GM23338 (cell line): ENCODE measurements at regions not wholly inside any gene's neighbourhood (a gene's known extent, or its start where the extent isn't known, plus 50 kb on each side); places are given as distances from the start of the nearest gene placed in this dataset.

ENCODE experiments used
- ATAC-seq: fragments of 200-7000 bp; cut with Tn5 transposase; 3 replicates; pipeline ENCODE4 v1.9.1; 2020
- DNase-seq: peaks from one replicate; pipeline ENCODE4 v3.0.0-alpha.2; 2015; ENCODE audit warnings: low spot score
- H2AFZ ChIP-seq: fragments of 200-600 bp; sonication (generic); 2 replicates; pipeline ENCODE4 v1.8.0; 2016; ENCODE audit warnings: antibody characterized with exemption, mild to moderate bottlenecking, moderate library complexity
- H3F3A ChIP-seq: fragments of 200-600 bp; sonication (generic); replicated peaks from 2 replicates; pipeline ENCODE4 v1.8.0; 2017; ENCODE audit warnings: antibody characterized with exemption, mixed run types, low read depth
- H3K27ac ChIP-seq: fragments of 200-600 bp; sonication (generic); 2 replicates; pipeline ENCODE4 v1.6.1; 2016; ENCODE audit warnings: low read depth
- H3K27me3 ChIP-seq: fragments of 200-600 bp; sonication (generic); 2 replicates; pipeline ENCODE4 v1.8.0; 2016; ENCODE audit warnings: mild to moderate bottlenecking, mixed run types, moderate library complexity; ENCODE audit not compliant: insufficient read depth
- H3K36me3 ChIP-seq: fragments of 200-600 bp; sonication (generic); 2 replicates; pipeline ENCODE4 v1.8.0; 2016; ENCODE audit warnings: mild to moderate bottlenecking; ENCODE audit not compliant: insufficient read depth
- H3K4me1 ChIP-seq: fragments of 200-600 bp; sonication (generic); 2 replicates; pipeline ENCODE4 v1.8.0; 2016; ENCODE audit warnings: mild to moderate bottlenecking, moderate library complexity; ENCODE audit not compliant: insufficient read depth
- H3K4me2 ChIP-seq: fragments of 200-600 bp; sonication (generic); 2 replicates; pipeline ENCODE4 v1.7.1; 2017; ENCODE audit warnings: mixed run types
- H3K4me3 ChIP-seq: fragments of 200-600 bp; sonication (generic); 2 replicates; pipeline ENCODE4 v1.6.1; 2016; ENCODE audit warnings: mixed run types
- H3K79me2 ChIP-seq: fragments of 200-600 bp; sonication (generic); replicated peaks from 2 replicates; pipeline ENCODE4 v1.8.0; 2017; ENCODE audit warnings: mild to moderate bottlenecking; ENCODE audit not compliant: insufficient read depth
- H3K9me2 ChIP-seq: fragments of 200-600 bp; sonication (generic); 2 replicates; pipeline ENCODE4 v1.8.0; 2017; ENCODE audit not compliant: insufficient read depth
- H4K20me1 ChIP-seq: fragments of 200-600 bp; sonication (generic); replicated peaks from 2 replicates; pipeline ENCODE4 v1.8.0; 2017; ENCODE audit warnings: mild to moderate bottlenecking; ENCODE audit not compliant: insufficient read depth
- H3K27ac Mint-ChIP-seq: 2 replicates; pipeline ENCODE4 v1.8.0; 2020; ENCODE audit warnings: inconsistent platforms, mild to moderate bottlenecking, moderate library complexity, mixed read lengths
- H3K27me3 Mint-ChIP-seq: 3 replicates; pipeline ENCODE4 v1.8.0; 2022; ENCODE audit warnings: low read depth, mild to moderate bottlenecking, moderate library complexity, mixed read lengths, inconsistent platforms; ENCODE audit not compliant: insufficient read depth, poor library complexity
- H3K36me3 Mint-ChIP-seq: 3 replicates; pipeline ENCODE4 v1.8.0; 2021; ENCODE audit warnings: low read depth, mild to moderate bottlenecking, inconsistent platforms, moderate library complexity, mixed read lengths
- H3K4me1 Mint-ChIP-seq: 3 replicates; pipeline ENCODE4 v1.8.0; 2020; ENCODE audit warnings: mild to moderate bottlenecking, inconsistent platforms, mixed read lengths
- H3K4me3 Mint-ChIP-seq: 3 replicates; pipeline ENCODE4 v1.8.0; 2021; ENCODE audit warnings: moderate library complexity, mild to moderate bottlenecking, inconsistent platforms, mixed read lengths
- H3K9me3 Mint-ChIP-seq: 3 replicates; pipeline ENCODE4 v1.8.0; 2020; ENCODE audit warnings: moderate library complexity, mild to moderate bottlenecking, inconsistent platforms, mixed read lengths
- CREB1 ChIP-seq: fragments of 250-450 bp; sonication (Bioruptor Pico); IDR thresholded peaks from 2 replicates; pipeline ENCODE4 v1.5.0; 2020; ENCODE audit warnings: low read depth, mild to moderate bottlenecking, moderate library complexity
- CTCF ChIP-seq, 2 experiments: fragments of 200-600 bp in 1 of 2; sonication (generic) in 1 of 2; conservative IDR thresholded peaks; 2 replicates each; pipeline versions ENCODE4 v1.5.1 to v1.6.1; 2016 to 2017; ENCODE audit warnings: antibody characterized with exemption in 2 of 2, low read depth in 2 of 2, mild to moderate bottlenecking in 2 of 2, moderate library complexity in 1 of 2
- ETS1 ChIP-seq: IDR thresholded peaks from 2 replicates; pipeline ENCODE4 v1.6.1; 2016; ENCODE audit warnings: antibody characterized with exemption
- EZH2 ChIP-seq: fragments of 200-600 bp; sonication (generic); IDR thresholded peaks from one replicate; pipeline ENCODE4 v1.8.0; 2017; ENCODE audit warnings: antibody characterized with exemption, mild to moderate bottlenecking, low read depth; ENCODE audit not compliant: unreplicated experiment
- EZH2phosphoT487 ChIP-seq: fragments of 200-600 bp; sonication (generic); IDR thresholded peaks from one replicate; pipeline ENCODE4 v1.8.1; 2018; ENCODE audit warnings: antibody characterized with exemption; ENCODE audit not compliant: unreplicated experiment
- JUNB ChIP-seq: IDR thresholded peaks from one replicate; pipeline ENCODE4 v1.6.1; 2016; ENCODE audit warnings: antibody characterized with exemption; ENCODE audit not compliant: unreplicated experiment
- NANOG ChIP-seq: IDR thresholded peaks from 2 replicates; pipeline ENCODE4 v1.6.1; 2016; ENCODE audit warnings: antibody characterized with exemption, borderline replicate concordance
- POLR2AphosphoS5 ChIP-seq: IDR thresholded peaks from 2 replicates; pipeline ENCODE4 v1.6.1; 2016; ENCODE audit warnings: antibody characterized with exemption, low read depth
- REST ChIP-seq: IDR thresholded peaks from one replicate; pipeline ENCODE4 v1.6.1; 2018; ENCODE audit warnings: antibody characterized with exemption; ENCODE audit not compliant: unreplicated experiment
- STAT1 ChIP-seq: IDR thresholded peaks from one replicate; pipeline ENCODE4 v1.6.1; 2016; ENCODE audit warnings: antibody characterized with exemption; ENCODE audit not compliant: unreplicated experiment
- ZNF114 ChIP-seq: fragments of 250-450 bp; sonication (Bioruptor Pico); IDR thresholded peaks from 2 replicates; pipeline ENCODE4 v1.5.0; 2020; ENCODE audit warnings: mild to moderate bottlenecking, moderate library complexity
- ZNF331 ChIP-seq: fragments of 250-450 bp; sonication (Bioruptor Pico); IDR thresholded peaks from 2 replicates; pipeline ENCODE4 v1.5.0; 2020; ENCODE audit warnings: low read depth, mild to moderate bottlenecking, moderate library complexity

- no peak overlapping the region for H3K4me3 Mint-ChIP-seq
- peaks cover 2% of the 10 kb centered on the region for H3K27me3 Mint-ChIP-seq
- TF ChIP-seq CTCF (conservative IDR thresholded peaks at IDR 0.05; ENCODE audit: low read depth in 2 of 2) (peak; percentile 43 to 73; a peak in 3 of 4 replicates), CREB1 (CRISPR knock-in tag) (no peak)
- Histone ChIP-seq H2AFZ (peak overlapping the region; percentile 20; the same call in 1 of the 2 replicates), H3K4me1 (no peaks in the 10 kb centered on the region), H3K27me3 (no peaks in the 10 kb centered on the region), H3K9me2 (no peaks in the 10 kb centered on the region), H4K20me1 (no peaks in the 10 kb centered on the region), H3K79me2 (no peaks in the 10 kb centered on the region), H3F3A (no peaks in the 10 kb centered on the region), H3K4me2 (no peak overlapping the region), H3K36me3 (no peaks in the 10 kb centered on the region), H3K27ac (no peak overlapping the region), H3K4me3 (no peak overlapping the region)
- H3K36me3 Mint-ChIP-seq: no peaks in the 10 kb centered on the region
- H3K4me1 Mint-ChIP-seq: no peaks in the 10 kb centered on the region
- DNase-seq (peak; percentile 29), ATAC-seq (no peak; the same call in 2 of the 3 replicates)
- H3K9me3 Mint-ChIP-seq: no peaks in the 10 kb centered on the region
- no peak overlapping the region for H3K27ac Mint-ChIP-seq
These were observed 512.1 kb upstream of the SYT4 start for GRCh38 chr18:43789234-43790000.

GRCh38 chr18:43793910-43794309 is 516.6 kb upstream of the SYT4 start:
- H3K27me3 Mint-ChIP-seq: no peaks in the 10 kb centered on the region
- DNase-seq (no peak), ATAC-seq (no peak)
- no peaks in the 10 kb centered on the region for H3K36me3 ChIP-seq
- no peaks in the 10 kb centered on the region for H3K4me1 Mint-ChIP-seq
- H3K79me2 ChIP-seq: no peaks in the 10 kb centered on the region
- H3K4me3 Mint-ChIP-seq: no peak overlapping the region
- no peaks in the 10 kb centered on the region; the same call in 2 of the 3 replicates for H3K9me3 Mint-ChIP-seq
- no peak overlapping the region for H3K27ac Mint-ChIP-seq
- no peaks in the 10 kb centered on the region for H3K36me3 Mint-ChIP-seq
- no peak overlapping the region for H3K27ac ChIP-seq
- H2AFZ ChIP-seq: no peak overlapping the region
- H3K4me2 ChIP-seq: no peak overlapping the region
- no peaks in the 10 kb centered on the region for H3F3A ChIP-seq
- H3K4me3 ChIP-seq: no peak overlapping the region
- no peaks in the 10 kb centered on the region for H3K27me3 ChIP-seq
- no peaks in the 10 kb centered on the region for H3K9me2 ChIP-seq
- H4K20me1 ChIP-seq: no peaks in the 10 kb centered on the region
- H3K4me1 ChIP-seq: no peaks in the 10 kb centered on the region
- no peak for TF ChIP-seq POLR2AphosphoS5
- TF ChIP-seq STAT1: no peak
- no peak for TF ChIP-seq EZH2
- no peak for TF ChIP-seq CTCF (conservative IDR thresholded peaks at IDR 0.05; ENCODE audit: low read depth in 2 of 2)
- no peak for TF ChIP-seq EZH2phosphoT487
- no peak for TF ChIP-seq ZNF114 (CRISPR knock-in tag)
- TF ChIP-seq NANOG: no peak
- TF ChIP-seq ZNF331 (CRISPR knock-in tag): no peak
- no peak for TF ChIP-seq CREB1 (CRISPR knock-in tag)
- no peak for TF ChIP-seq JUNB
- TF ChIP-seq ETS1: no peak
- no peak for TF ChIP-seq REST
